Mucosa of descending colon (tissue), 3 donors: ENCODE measurements at regions not wholly inside any gene's neighbourhood (a gene's known extent, or its start where the extent isn't known, plus 50 kb on each side); places are given as distances from the start of the nearest gene placed in this dataset.

ENCODE experiments used
- ATAC-seq: fragments of 200-7000 bp; cut with Tn5 transposase; one replicate; pipeline ENCODE4 v1.9.1; 2020; ENCODE audit warnings: mild to moderate bottlenecking, moderate library complexity
- DNase-seq, 3 donors: peaks; one replicate each; pipeline ENCODE4 v3.0.0-alpha.2; 2020
- H3K36me3 ChIP-seq: fragments of 200-600 bp; one replicate; pipeline ENCODE4 v1.8.0; 2021; ENCODE audit warnings: low read depth, mild to moderate bottlenecking
- H3K4me1 ChIP-seq: fragments of 200-600 bp; one replicate; pipeline ENCODE4 v1.8.0; 2021; ENCODE audit warnings: low read depth, mild to moderate bottlenecking
- H3K4me3 ChIP-seq: fragments of 200-600 bp; one replicate; pipeline ENCODE4 v1.8.0; 2021; ENCODE audit warnings: mild to moderate bottlenecking
- H3K9me3 ChIP-seq: fragments of 200-600 bp; one replicate; pipeline ENCODE4 v1.8.0; 2021; ENCODE audit warnings: mild to moderate bottlenecking
- CTCF ChIP-seq: fragments of 200-600 bp; IDR thresholded peaks from one replicate; pipeline ENCODE4 v1.8.0; 2022; ENCODE audit warnings: antibody characterized with exemption, mild to moderate bottlenecking
- intact Hi-C, 2 donors: fragments of 100-400 bp; cut with DNase I in 1 of 2; cut with micrococcal nuclease in 1 of 2; formaldehyde crosslinking; loops; one replicate each; pipeline versions ENCODE4 v1.11.0 to v1.11.1; 2022; cut with DNase I, micrococcal nuclease
- donor health status: DM: no; HTN: no; CAD: no; lungs with moderate emphysema.
- donor health status: DM: no; HTN: no; CAD: no.
- donor health status: DM: no; HTN: yes; CAD: no.

GRCh38 chr2:149814049-149814448 lies 226.5 kb upstream of the MMADHC start:
- no peak overlapping the region for H3K4me3 ChIP-seq
- intact Hi-C loops, result no loop called here
- no peak for DNase-seq
- ATAC-seq, result no peak
- no peaks in the 10 kb centered on the region for H3K4me1 ChIP-seq
- H3K9me3 ChIP-seq, result peaks cover 3% of the 10 kb centered on the region
- no peaks in the 10 kb centered on the region for H3K36me3 ChIP-seq
- TF ChIP-seq CTCF, result no peak

- H3K4me3 ChIP-seq, result no peak overlapping the region
- intact Hi-C loops, result no loop called here
These were observed 221.0 kb upstream of the MMADHC start for GRCh38 chr2:149808556-149808955.

GRCh38 chr2:149806651-149807050 lies 219.1 kb upstream of the MMADHC start:
- intact Hi-C loops, result no loop called here
- Histone ChIP-seq H3K4me1 (no peaks in the 10 kb centered on the region), H3K36me3 (no peaks in the 10 kb centered on the region), H3K4me3 (no peak overlapping the region), H3K9me3 (peaks cover 3% of the 10 kb centered on the region)
- DNase-seq (no peak), ATAC-seq (no peak)
- TF ChIP-seq CTCF, result no peak

More at GRCh38 chr2:149808556-149808955, 221.0 kb upstream of the MMADHC start:
- Histone ChIP-seq H3K9me3 (peaks cover 3% of the 10 kb centered on the region), H3K36me3 (no peaks in the 10 kb centered on the region), H3K4me1 (no peaks in the 10 kb centered on the region)
- no peak for DNase-seq
- TF ChIP-seq CTCF, result no peak
- no peak for ATAC-seq

- ATAC-seq (no peak), DNase-seq (no peak)
- no peaks in the 10 kb centered on the region for H3K4me1 ChIP-seq
- no peaks in the 10 kb centered on the region for H3K36me3 ChIP-seq
- no peak for TF ChIP-seq CTCF
- intact Hi-C loops, result no loop called here
- H3K9me3 ChIP-seq, result no peaks in the 10 kb centered on the region
- no peak overlapping the region for H3K4me3 ChIP-seq
These were observed 213.3 kb upstream of the MMADHC start for GRCh38 chr2:149800624-149801542.

- DNase-seq (peak in 1 of 3 donors; percentile 3), ATAC-seq (no peak)
- Histone ChIP-seq H3K4me3 (no peak overlapping the region), H3K4me1 (no peaks in the 10 kb centered on the region), H3K36me3 (no peaks in the 10 kb centered on the region), H3K9me3 (no peaks in the 10 kb centered on the region)
- no peak for TF ChIP-seq CTCF
- intact Hi-C loops, result no loop called here
These were observed 211.6 kb upstream of the MMADHC start for GRCh38 chr2:149799013-149799705.
